CD4-positive, alpha-beta T cell treated with Interleukin-10 for 1 hour (primary cell): ENCODE measurements at regions not wholly inside any gene's neighbourhood (a gene's known extent, or its start where the extent isn't known, plus 50 kb on each side); places are given as distances from the start of the nearest gene placed in this dataset.
"Not testable (repeated sequence)": the region's sequence is repeated elsewhere in the genome, so short reads cannot be mapped to it uniquely, and the experiment has no call there.

Source experiments
- DNase-seq: peaks from one replicate; pipeline ENCODE4 v3.0.0-alpha.2; 2020

DNA sequence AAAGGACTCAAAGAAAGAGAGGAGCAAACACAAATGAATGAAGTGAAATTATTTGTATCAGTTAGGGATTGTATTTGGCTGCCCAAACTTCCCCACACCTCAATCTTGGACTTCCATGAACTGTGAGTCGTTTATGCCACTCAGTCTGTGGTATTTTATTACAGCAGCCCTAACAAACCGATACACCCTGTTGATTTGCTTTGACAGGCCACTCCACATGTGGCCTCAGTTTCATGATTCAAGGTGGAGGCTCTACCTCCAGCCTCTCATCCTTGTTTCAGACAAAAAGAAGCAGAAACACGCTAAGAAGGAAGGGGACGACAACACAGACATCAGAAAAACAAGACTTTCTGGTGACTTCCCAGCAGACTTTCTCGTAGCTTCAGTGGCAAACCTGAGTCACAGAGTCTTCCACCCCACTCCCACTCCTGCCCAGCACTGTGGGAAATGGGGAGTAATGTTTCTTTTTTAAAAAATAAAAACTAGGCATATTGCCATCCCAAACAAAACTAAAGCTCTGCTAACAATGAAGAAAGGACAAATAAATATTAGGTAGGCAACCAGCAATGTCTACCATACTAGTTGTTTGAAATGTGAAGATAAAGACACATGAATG is 52.2 kb upstream of the ABCA1 start:
- DNase-seq: no peak

DNA sequence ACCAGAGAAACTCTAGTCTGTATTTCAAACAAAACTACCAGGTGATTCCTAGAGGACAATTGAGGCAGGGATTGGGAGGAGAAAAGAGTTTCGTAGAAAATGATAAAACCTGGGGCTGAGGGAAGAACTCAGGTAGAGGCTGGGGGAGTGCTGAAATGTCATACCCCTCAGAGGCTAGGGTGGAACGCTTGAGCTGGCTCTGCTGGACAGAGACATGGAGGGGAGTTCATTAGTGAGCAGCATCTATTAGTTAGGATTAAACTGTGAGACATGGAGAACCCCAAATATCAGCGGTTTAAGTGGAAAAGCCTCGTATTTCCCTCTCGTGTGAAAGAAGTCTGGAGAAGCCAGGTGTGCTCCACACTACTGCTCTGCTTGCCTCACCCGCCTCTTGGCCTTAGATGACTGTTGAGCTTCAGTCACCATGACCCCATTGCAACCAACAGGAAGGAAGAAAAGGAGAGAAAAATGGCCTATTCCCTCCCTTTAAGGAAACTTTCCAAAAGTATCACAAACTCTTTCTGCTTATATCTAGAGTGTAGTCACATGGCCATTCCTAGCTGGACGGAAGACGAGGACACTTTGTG is 53.7 kb upstream of the ABCA1 start:
- no peak for DNase-seq

DNA sequence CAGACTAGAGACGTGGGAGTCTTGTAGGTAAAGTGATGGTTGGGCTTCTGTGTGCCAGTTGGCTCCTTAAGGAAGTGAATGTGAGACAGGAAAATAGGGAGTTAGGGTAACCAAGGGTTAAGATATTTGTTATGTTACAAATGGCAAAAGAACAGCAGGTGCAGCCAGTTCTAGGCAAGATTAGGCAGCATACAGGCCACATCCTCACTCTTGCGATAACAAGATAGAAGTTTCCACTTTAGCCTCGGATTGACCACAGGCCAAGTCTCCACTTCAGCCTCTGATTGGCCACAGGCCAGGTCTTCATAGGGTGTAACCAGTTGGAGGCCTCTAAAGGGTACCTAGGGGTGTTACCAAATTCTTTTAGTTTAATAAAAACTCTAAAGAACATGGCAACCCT is 54.6 kb upstream of the ABCA1 start:
- DNase-seq: no peak

GRCh38 chr9:104983491-104983890 is 55.5 kb upstream of the ABCA1 start:
- no peak for DNase-seq

- DNase-seq: no peak
Measured at GRCh38 chr9:104984121-104984520, 56.2 kb upstream of the ABCA1 start.

- DNase-seq: no peak
Measured at GRCh38 chr9:104984542-104984941, 56.6 kb upstream of the ABCA1 start.

DNA sequence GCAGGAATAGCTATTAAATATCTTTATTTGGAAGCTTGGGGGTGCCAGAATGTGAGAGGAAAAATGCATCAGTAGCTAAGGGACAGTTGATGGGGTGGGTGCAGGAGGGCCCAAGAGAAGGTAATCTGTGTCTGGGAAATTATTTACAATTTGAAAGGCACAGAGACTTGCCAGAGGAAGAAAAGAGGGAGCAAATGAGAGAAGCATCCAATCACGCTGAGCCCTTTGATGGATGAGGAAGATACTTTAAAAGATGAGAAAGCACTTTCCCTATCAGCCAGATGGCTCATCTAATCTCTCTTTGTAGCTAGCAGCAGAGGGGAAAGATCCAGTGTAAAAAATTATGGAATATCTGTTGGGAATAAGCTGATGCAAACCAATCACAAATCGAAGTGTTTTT is 57.0 kb upstream of the ABCA1 start:
- DNase-seq: no peak

GRCh38 chr9:104986096-104986495 is 58.1 kb upstream of the ABCA1 start:
- DNase-seq: no peak

GRCh38 chr9:104987743-104988142 is 59.8 kb upstream of the ABCA1 start:
- no peak for DNase-seq

- no peak for DNase-seq
Measured at GRCh38 chr9:104988539-104988938, 60.6 kb upstream of the ABCA1 start.

- DNase-seq: peak; percentile 88
Measured at GRCh38 chr9:104991144-104991953, 63.4 kb upstream of the ABCA1 start.

DNA sequence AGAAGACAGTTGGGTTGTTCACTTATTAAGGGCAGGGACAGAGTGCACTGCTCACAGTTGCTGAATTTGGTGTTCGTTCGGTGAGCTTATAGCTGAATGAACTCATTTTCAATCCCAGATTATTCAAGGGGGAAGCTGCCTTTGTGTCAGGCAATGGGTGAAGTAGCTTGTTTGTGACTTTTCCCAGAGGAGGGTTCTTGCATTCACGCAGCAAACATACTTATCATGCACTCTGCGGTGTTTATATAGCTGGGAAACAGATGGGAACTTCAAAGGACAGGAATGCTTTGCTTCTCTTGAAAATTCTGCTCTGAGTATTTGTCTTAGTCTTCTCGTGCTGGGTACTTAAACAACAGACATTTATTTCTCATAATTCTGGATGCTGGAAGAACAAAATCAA is 64.7 kb upstream of the ABCA1 start:
- no peak for DNase-seq

GRCh38 chr9:104993291-104993963 is 65.5 kb upstream of the ABCA1 start:
- DNase-seq: peak; percentile 20

- no peak for DNase-seq
Measured at GRCh38 chr9:104997536-104997935, 69.6 kb upstream of the ABCA1 start.

DNA sequence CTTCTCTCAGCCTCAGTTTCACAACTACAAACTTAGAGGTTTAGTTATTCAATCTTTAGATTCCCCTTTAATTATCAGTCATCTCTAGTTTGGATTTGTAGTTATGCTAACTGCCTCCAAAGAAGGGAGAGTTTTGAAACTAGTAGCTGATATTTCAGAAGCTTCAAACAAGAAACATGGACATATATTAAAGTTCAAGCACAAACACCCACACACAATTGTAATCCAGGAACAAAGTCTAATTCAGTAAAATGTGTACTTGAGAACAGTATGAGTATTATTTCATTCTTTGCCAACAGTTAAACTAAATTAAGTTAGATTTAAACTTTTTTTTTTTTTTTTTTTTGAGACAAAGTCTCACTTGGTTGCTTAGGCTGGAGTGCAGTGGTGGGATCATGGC is 71.2 kb upstream of the ABCA1 start:
- DNase-seq: no peak

DNA sequence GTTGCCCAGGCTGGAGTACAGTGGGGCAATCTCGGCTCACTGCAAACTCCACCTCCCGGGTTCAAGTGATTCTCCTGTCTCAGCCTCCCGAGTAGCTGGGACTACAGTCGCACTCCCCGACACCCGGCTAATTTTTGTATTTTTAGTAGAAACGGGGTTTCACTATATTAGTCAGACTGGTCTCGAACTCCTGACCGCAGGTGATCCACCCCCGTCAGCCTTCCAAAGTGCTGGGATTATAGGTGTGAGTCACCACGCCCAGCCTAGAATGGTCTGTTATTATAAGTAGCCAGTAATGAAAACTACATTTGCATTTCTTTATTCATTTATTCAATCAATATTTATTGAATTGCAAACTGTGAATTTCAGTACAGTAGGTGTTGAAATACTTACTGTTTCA is 72.6 kb upstream of the ABCA1 start:
- DNase-seq: not testable (repeated sequence)

DNA sequence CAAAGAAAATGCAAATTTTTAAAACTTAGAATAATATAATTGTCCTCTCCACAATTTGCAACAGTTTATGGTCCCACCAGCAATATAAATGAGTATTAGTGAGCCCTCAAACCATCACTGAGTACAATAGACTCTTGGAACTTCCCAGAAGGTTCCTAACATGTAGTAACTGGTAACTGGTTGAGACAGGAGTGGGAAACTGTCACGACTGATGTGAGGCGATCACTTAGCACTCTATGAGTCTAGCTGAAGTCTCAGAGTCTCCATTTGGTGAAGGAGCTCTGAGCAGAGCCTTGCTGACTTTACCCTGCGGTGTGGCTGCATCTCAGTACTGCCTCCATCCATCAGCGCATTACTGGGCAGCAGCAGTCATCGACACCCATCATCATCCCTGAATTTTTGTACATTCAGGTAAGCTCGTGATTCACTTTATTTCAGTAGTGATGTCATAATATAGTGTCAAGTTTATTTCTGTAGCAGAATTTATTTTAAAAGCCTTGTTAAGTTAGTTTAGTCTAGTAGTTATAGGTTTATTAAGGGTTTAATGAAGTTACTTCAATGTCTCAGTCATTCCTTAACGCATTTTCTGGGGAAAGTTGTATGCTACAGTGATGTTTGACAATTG is 76.6 kb upstream of the ABCA1 start:
- no peak for DNase-seq

GRCh38 chr9:105005186-105005585 is 77.2 kb upstream of the ABCA1 start:
- DNase-seq: no peak

GRCh38 chr9:105006514-105006913 is 78.6 kb upstream of the ABCA1 start:
- no peak for DNase-seq

- peak; percentile 12 for DNase-seq
Measured at GRCh38 chr9:105007143-105007542, 79.2 kb upstream of the ABCA1 start.

DNA sequence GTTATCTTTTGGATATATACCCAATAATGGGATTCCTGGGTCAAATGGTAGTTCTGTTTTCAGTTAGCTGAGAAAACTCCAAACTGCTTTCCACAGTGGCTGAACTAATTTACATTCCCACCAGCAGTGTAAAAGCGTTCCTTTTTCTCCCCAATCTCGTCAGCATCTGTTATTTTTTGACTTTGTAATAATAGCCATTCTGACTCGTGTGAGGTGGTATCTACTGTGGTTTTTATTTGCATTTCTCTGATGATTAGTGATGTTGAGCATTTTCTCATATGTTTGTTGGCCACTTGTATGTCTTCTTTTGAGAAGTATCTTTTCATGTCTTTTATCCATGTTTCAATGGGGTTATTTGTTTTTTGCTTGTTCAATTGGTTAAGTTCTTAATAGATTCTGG is 82.1 kb upstream of the ABCA1 start:
- not testable (repeated sequence) for DNase-seq

DNA sequence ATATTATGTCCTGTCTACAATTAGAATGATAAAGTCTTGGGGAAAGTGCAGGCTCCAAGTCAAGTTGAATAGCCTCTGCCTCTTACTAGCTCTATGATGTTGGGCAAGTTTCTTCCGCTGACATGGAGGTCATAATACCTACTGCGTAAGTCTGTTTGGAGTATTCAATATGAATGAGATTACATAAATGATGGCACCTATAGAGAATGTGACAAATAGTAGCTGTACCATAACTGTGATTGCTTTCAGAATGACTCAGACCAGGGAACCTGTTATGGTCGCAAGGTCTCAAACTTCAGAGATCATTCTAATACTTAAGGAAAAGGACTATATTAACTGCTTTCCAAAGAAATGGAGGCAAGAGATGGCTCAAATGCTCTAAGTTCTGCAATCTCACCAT is 94.0 kb upstream of the ABCA1 start:
- no peak for DNase-seq

DNA sequence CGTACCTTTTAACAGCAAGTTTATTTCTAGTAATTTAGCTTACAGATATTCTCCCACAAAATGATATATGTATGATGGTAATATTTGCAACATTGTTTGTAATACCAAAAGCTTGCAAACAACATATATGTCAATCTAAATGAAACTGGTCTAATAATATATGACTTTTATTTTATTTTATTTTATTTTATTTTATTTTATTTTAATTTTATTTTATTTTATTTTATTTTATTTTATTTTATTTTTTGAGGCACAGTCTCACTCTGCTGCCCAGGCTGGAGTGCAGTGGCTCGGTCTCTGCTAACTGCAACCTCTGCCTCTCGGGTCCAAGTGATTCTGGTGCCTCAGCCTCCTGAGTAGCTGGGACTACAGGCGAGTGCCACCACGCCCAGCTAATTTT is 94.6 kb upstream of the ABCA1 start:
- not testable (repeated sequence) for DNase-seq
